K562 (cell line): ENCODE measurements at regions not wholly inside any gene's neighbourhood (a gene's known extent, or its start where the extent isn't known, plus 50 kb on each side); places are given as distances from the start of the nearest gene placed in this dataset.

ENCODE experiments used
- ARID3B ChIP-seq: fragments of 250-450 bp; sonication (Bioruptor Pico); IDR thresholded peaks from 2 replicates; pipeline ENCODE4 v1.4.0; 2020; ENCODE audit warnings: borderline replicate concordance
- CAMTA2 ChIP-seq: fragments of 250-450 bp; sonication (Bioruptor Pico); conservative IDR thresholded peaks from 2 replicates; pipeline ENCODE4 v1.5.1; 2022
- ETV5 ChIP-seq: sonication (generic); formaldehyde crosslinking; IDR thresholded peaks from 2 replicates; pipeline ENCODE4 v1.4.0; 2020; ENCODE audit warnings: low read depth, mild to moderate bottlenecking, missing genetic modification reagents
- MTA3 ChIP-seq: fragments of 450-650 bp; formaldehyde crosslinking; IDR thresholded peaks from 2 replicates; pipeline ENCODE4 v1.6.1; 2017; ENCODE audit warnings: mild to moderate bottlenecking, borderline replicate concordance
- TF ChIP-seq, protein P1 (sequence below): fragments of 450-650 bp; IDR thresholded peaks from 2 replicates; pipeline ENCODE4 v1.6.1; 2016; ENCODE audit warnings: low read depth
- TF ChIP-seq, protein P2 (sequence below): fragments of 450-650 bp; conservative IDR thresholded peaks from 2 replicates; pipeline ENCODE4 v1.6.1; 2016; ENCODE audit warnings: missing genetic modification characterization, low read depth, mild to moderate bottlenecking, control low read depth, missing compliant biosample characterization

DNA sequence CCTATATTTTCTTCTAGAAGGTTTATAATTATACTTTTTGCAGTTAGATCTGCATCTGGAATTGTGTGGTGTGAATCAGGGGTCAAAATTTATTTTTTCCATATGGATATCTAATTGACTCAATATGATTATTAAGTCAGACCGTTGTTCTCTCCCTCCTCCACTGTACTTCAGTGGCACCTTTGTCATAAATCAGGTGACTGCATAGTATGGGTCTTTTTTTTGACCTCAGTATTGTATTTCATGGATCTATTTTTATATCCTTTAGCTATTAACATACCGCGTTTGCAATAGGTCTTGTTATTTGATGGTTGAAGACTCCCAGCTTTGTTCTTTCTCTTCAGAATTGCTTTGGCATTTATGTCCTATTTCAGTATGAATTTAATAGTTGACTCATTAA, 107.4 kb downstream of the BOD1 start (continued):
- no peak for TF ChIP-seq ARID3B (CRISPR knock-in tag)
- no peak for TF ChIP-seq ETV5 (CRISPR knock-in tag)
- TF ChIP-seq MTA3, result no peak
- TF ChIP-seq, protein P1, sequence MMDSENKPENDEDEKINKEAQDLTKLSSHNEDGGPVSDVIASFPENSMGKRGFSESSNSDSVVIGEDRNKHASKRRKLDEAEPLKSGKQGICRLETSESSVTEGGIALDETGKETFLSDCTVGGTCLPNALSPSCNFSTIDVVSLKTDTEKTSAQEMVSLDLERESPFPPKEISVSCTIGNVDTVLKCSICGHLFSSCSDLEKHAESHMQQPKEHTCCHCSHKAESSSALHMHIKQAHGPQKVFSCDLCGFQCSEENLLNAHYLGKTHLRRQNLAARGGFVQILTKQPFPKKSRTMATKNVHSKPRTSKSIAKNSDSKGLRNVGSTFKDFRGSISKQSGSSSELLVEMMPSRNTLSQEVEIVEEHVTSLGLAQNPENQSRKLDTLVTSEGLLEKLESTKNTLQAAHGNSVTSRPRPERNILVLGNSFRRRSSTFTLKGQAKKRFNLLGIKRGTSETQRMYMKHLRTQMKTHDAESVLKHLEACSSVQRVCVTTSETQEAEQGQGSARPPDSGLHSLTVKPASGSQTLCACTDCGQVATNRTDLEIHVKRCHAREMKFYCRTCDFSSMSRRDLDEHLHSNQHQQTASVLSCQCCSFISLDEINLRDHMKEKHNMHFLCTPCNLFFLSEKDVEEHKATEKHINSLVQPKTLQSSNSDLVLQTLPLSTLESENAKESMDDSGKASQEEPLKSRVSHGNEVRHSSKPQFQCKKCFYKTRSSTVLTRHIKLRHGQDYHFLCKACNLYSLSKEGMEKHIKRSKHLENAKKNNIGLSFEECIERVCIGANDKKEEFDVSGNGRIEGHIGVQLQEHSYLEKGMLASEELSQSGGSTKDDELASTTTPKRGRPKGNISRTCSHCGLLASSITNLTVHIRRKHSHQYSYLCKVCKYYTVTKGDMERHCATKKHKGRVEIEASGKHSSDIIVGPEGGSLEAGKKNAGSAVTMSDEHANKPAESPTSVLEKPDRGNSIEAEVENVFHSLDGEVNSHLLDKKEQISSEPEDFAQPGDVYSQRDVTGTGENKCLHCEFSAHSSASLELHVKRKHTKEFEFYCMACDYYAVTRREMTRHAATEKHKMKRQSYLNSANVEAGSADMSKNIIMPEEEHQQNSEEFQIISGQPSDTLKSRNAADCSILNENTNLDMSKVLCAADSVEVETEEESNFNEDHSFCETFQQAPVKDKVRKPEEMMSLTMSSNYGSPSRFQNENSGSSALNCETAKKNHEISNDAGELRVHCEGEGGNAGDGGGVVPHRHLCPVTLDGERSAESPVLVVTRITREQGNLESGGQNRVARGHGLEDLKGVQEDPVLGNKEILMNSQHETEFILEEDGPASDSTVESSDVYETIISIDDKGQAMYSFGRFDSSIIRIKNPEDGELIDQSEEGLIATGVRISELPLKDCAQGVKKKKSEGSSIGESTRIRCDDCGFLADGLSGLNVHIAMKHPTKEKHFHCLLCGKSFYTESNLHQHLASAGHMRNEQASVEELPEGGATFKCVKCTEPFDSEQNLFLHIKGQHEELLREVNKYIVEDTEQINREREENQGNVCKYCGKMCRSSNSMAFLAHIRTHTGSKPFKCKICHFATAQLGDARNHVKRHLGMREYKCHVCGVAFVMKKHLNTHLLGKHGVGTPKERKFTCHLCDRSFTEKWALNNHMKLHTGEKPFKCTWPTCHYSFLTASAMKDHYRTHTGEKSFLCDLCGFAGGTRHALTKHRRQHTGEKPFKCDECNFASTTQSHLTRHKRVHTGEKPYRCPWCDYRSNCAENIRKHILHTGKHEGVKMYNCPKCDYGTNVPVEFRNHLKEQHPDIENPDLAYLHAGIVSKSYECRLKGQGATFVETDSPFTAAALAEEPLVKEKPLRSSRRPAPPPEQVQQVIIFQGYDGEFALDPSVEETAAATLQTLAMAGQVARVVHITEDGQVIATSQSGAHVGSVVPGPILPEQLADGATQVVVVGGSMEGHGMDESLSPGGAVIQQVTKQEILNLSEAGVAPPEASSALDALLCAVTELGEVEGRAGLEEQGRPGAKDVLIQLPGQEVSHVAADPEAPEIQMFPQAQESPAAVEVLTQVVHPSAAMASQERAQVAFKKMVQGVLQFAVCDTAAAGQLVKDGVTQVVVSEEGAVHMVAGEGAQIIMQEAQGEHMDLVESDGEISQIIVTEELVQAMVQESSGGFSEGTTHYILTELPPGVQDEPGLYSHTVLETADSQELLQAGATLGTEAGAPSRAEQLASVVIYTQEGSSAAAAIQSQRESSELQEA, result no peak
- TF ChIP-seq, protein P2, sequence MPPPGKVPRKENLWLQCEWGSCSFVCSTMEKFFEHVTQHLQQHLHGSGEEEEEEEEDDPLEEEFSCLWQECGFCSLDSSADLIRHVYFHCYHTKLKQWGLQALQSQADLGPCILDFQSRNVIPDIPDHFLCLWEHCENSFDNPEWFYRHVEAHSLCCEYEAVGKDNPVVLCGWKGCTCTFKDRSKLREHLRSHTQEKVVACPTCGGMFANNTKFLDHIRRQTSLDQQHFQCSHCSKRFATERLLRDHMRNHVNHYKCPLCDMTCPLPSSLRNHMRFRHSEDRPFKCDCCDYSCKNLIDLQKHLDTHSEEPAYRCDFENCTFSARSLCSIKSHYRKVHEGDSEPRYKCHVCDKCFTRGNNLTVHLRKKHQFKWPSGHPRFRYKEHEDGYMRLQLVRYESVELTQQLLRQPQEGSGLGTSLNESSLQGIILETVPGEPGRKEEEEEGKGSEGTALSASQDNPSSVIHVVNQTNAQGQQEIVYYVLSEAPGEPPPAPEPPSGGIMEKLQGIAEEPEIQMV (tag), result no peak
- no peak for TF ChIP-seq CAMTA2 (CRISPR knock-in tag)
- TF ChIP-seq, all 486 proteins: peak for 0
